Tibial artery (tissue), 4 donors: ENCODE measurements at regions not wholly inside any gene's neighbourhood (a gene's known extent, or its start where the extent isn't known, plus 50 kb on each side); places are given as distances from the start of the nearest gene placed in this dataset.

Experiments used
- DNase-seq, 2 donors: peaks; one replicate each; pipeline ENCODE4 v3.0.0-alpha.2; 2019
- H3K27ac ChIP-seq, 2 donors: fragments of 200-600 bp; sonication (generic) in 1 of 2; 1 replicate in 1 of 2; 2 replicates in 1 of 2; pipeline ENCODE4 v1.5.1; 2018 to 2019; ENCODE audit warnings: mild to moderate bottlenecking in 1 of 2
- H3K27me3 ChIP-seq, 2 donors: fragments of 200-600 bp; sonication (generic) in 1 of 2; one replicate each; pipeline versions ENCODE4 v1.5.1 to v1.6.0; 2016 to 2019
- H3K36me3 ChIP-seq, 3 donors: fragments of 200-600 bp; sonication (generic) in 2 of 3; one replicate each; pipeline ENCODE4 v1.5.1; 2016 to 2019; ENCODE audit warnings: mild to moderate bottlenecking in 2 of 3
- H3K4me1 ChIP-seq, 4 donors: fragments of 200-600 bp; sonication (generic) in 2 of 4; 1 replicate in 3 of 4; 2 replicates in 1 of 4; pipeline ENCODE4 v1.5.1; 2016 to 2019
- H3K4me3 ChIP-seq, 2 donors: fragments of 200-600 bp; sonication (generic) in 1 of 2; 1 replicate in 1 of 2; 2 replicates in 1 of 2; pipeline ENCODE4 v1.5.1; 2018 to 2019; ENCODE audit warnings: mild to moderate bottlenecking in 2 of 2
- H3K9me3 ChIP-seq, 3 donors: fragments of 200-600 bp; sonication (generic) in 1 of 3; one replicate each; pipeline ENCODE4 v1.5.1; 2016 to 2019
- CTCF ChIP-seq, 2 experiments: fragments of 200-600 bp in 1 of 2; fragments of 450-650 bp in 1 of 2; IDR thresholded peaks; one replicate each; pipeline ENCODE4 v1.5.1; 2017 to 2019; ENCODE audit warnings: antibody characterized with exemption in 2 of 2, mild to moderate bottlenecking in 1 of 2, moderate library complexity in 1 of 2
- intact Hi-C: fragments of 100-400 bp; cut with DNase I; formaldehyde crosslinking; loops from one replicate; pipeline ENCODE4 v1.15.0; 2023; ENCODE audit warnings: low total_unique reads

- no peaks in the 10 kb centered on the region for H3K4me1 ChIP-seq
- no peak overlapping the region for H3K27ac ChIP-seq
- H3K27me3 ChIP-seq, result peaks cover 0 to 16% of the 10 kb centered on the region in 2 donors
Measured at GRCh38 chr20:57034001-57034400, 232.4 kb downstream of the BMP7 start.

DNA sequence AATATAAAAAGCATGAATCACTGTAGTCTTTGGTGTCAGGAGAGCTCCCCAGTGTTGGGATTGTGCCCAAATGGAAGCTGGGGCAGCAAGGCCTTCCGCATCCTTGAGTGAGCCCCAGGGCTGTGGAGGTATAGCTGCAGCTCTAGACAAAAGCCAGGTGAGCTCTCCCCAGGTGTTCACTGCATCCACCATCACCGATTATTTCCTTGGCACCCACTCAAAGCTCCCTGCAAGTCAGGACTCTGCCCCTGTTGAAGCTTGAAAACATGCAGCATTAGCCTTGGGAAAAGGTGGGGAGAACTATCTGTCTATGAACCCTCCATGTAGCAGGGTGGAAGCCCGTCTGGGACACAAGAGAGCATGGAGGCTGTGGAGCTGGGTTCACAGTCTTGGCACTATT, 228.8 kb downstream of the BMP7 start:
- intact Hi-C loops, result no loop called here
- no peak overlapping the region for H3K27ac ChIP-seq
- no peak for DNase-seq
- peaks cover 0 to 13% of the 10 kb centered on the region in 2 donors for H3K27me3 ChIP-seq
- no peaks in the 10 kb centered on the region for H3K9me3 ChIP-seq
- no peaks in the 10 kb centered on the region for H3K36me3 ChIP-seq
- H3K4me1 ChIP-seq, result no peaks in the 10 kb centered on the region
- H3K4me3 ChIP-seq, result no peak overlapping the region
- no peak for TF ChIP-seq CTCF (IDR thresholded peaks at IDR 0.05)

More at GRCh38 chr20:57034001-57034400, 232.4 kb downstream of the BMP7 start:
- DNase-seq, result no peak
- TF ChIP-seq CTCF (IDR thresholded peaks at IDR 0.05), result no peak
- Histone ChIP-seq H3K36me3 (no peaks in the 10 kb centered on the region), H3K4me3 (no peak overlapping the region), H3K9me3 (no peaks in the 10 kb centered on the region)
- intact Hi-C loops, result no loop called here

- intact Hi-C loops, result no loop called here
- Histone ChIP-seq H3K4me3 (no peak overlapping the region), H3K27me3 (peaks cover 0 to 8% of the 10 kb centered on the region in 2 donors), H3K9me3 (no peaks in the 10 kb centered on the region), H3K4me1 (no peaks in the 10 kb centered on the region), H3K36me3 (no peaks in the 10 kb centered on the region), H3K27ac (no peak overlapping the region)
- no peak for DNase-seq
- TF ChIP-seq CTCF (IDR thresholded peaks at IDR 0.05), result no peak
Measured at GRCh38 chr20:57038608-57039440, 227.6 kb downstream of the BMP7 start.

- no peak for TF ChIP-seq CTCF (IDR thresholded peaks at IDR 0.05)
- peaks cover 0 to 14% of the 10 kb centered on the region in 2 donors for H3K27me3 ChIP-seq
Measured at GRCh38 chr20:57040466-57040865, 226.0 kb downstream of the BMP7 start.

GRCh38 chr20:57040924-57041323, 225.5 kb downstream of the BMP7 start:
- intact Hi-C loops, result no loop called here
- Histone ChIP-seq H3K27me3 (peaks cover 0 to 14% of the 10 kb centered on the region in 2 donors), H3K4me3 (no peak overlapping the region), H3K9me3 (no peaks in the 10 kb centered on the region), H3K27ac (no peak overlapping the region), H3K4me1 (no peaks in the 10 kb centered on the region), H3K36me3 (no peaks in the 10 kb centered on the region)
- DNase-seq, result no peak
- no peak for TF ChIP-seq CTCF (IDR thresholded peaks at IDR 0.05)

More at GRCh38 chr20:57040466-57040865, 226.0 kb downstream of the BMP7 start:
- Histone ChIP-seq H3K4me1 (no peaks in the 10 kb centered on the region), H3K27ac (no peak overlapping the region), H3K4me3 (no peak overlapping the region), H3K36me3 (no peaks in the 10 kb centered on the region), H3K9me3 (no peaks in the 10 kb centered on the region)
- intact Hi-C loops, result no loop called here
- no peak for DNase-seq
